Right atrium auricular region (tissue), 2 donors: ENCODE measurements at regions not wholly inside any gene's neighbourhood (a gene's known extent, or its start where the extent isn't known, plus 50 kb on each side); places are given as distances from the start of the nearest gene placed in this dataset.

Experiments
- DNase-seq: peaks from one replicate; pipeline ENCODE4 v3.0.0-alpha.2; 2019; ENCODE audit warnings: low spot score
- H3K27ac ChIP-seq, 2 donors: fragments of 200-600 bp; sonication (generic); 1 replicate in 1 of 2; 2 replicates in 1 of 2; pipeline ENCODE4 v1.5.1; 2016 to 2019
- H3K27me3 ChIP-seq, 2 donors: fragments of 200-600 bp; sonication (generic); one replicate each; pipeline versions ENCODE4 v1.5.1 to v1.6.0; 2017 to 2019
- H3K36me3 ChIP-seq: fragments of 200-600 bp; sonication (generic); one replicate; pipeline ENCODE4 v1.5.1; 2016
- H3K4me1 ChIP-seq, 2 donors: fragments of 200-600 bp; sonication (generic); one replicate each; pipeline versions ENCODE4 v1.5.1 to v1.6.0; 2017 to 2019
- H3K4me3 ChIP-seq, 2 donors: fragments of 200-600 bp; sonication (generic); 1 replicate in 1 of 2; 2 replicates in 1 of 2; pipeline ENCODE4 v1.5.1; 2017 to 2019; ENCODE audit warnings: mild to moderate bottlenecking in 1 of 2, moderate library complexity in 1 of 2
- H3K9me3 ChIP-seq, 2 donors: fragments of 200-600 bp; sonication (generic); one replicate each; pipeline ENCODE4 v1.5.1; 2019
- TF ChIP-seq, protein P1 (sequence below), 2 donors: fragments of 200-600 bp; sonication (generic); IDR thresholded peaks; one replicate each; pipeline ENCODE4 v1.5.1; 2019; ENCODE audit warnings: antibody characterized with exemption in 2 of 2

- Histone ChIP-seq H3K9me3 (no peaks in the 10 kb centered on the region), H3K27ac (no peak overlapping the region), H3K27me3 (no peaks in the 10 kb centered on the region), H3K4me3 (no peak overlapping the region), H3K4me1 (no peaks in the 10 kb centered on the region), H3K36me3 (no peaks in the 10 kb centered on the region)
- no peak for DNase-seq
- TF ChIP-seq, protein P1, sequence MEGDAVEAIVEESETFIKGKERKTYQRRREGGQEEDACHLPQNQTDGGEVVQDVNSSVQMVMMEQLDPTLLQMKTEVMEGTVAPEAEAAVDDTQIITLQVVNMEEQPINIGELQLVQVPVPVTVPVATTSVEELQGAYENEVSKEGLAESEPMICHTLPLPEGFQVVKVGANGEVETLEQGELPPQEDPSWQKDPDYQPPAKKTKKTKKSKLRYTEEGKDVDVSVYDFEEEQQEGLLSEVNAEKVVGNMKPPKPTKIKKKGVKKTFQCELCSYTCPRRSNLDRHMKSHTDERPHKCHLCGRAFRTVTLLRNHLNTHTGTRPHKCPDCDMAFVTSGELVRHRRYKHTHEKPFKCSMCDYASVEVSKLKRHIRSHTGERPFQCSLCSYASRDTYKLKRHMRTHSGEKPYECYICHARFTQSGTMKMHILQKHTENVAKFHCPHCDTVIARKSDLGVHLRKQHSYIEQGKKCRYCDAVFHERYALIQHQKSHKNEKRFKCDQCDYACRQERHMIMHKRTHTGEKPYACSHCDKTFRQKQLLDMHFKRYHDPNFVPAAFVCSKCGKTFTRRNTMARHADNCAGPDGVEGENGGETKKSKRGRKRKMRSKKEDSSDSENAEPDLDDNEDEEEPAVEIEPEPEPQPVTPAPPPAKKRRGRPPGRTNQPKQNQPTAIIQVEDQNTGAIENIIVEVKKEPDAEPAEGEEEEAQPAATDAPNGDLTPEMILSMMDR (IDR thresholded peaks at IDR 0.05): no peak
Observed at GRCh38 chr3:21042184-21042583, 708.8 kb downstream of the ZNF385D start.

- H3K4me1 ChIP-seq: no peaks in the 10 kb centered on the region
- peaks cover 0 to 2% of the 10 kb centered on the region in 2 donors for H3K9me3 ChIP-seq
- H3K27me3 ChIP-seq: no peaks in the 10 kb centered on the region
- H3K36me3 ChIP-seq: no peaks in the 10 kb centered on the region
- H3K27ac ChIP-seq: no peak overlapping the region
- no peak for DNase-seq
- TF ChIP-seq, protein P1 (IDR thresholded peaks at IDR 0.05): no peak
- no peak overlapping the region for H3K4me3 ChIP-seq
Observed at GRCh38 chr3:21041621-21042020, 709.4 kb downstream of the ZNF385D start.

DNA sequence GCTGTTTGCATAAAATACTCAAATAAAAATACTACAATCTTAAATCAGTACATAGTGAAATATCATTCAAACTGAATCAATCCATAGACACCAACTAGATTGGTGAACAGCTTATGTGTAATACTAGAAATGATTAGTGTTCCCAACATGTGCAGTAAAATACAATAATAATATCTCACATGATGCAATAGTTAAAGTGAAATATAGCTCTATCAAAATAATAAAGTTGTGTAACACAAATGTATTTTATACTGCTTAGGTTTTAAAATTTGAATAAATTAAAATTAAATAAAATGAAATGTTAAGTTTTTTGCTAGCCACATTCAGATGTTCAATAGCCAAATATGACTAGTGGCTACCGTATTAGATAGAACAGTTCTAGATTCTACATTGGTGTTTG is 714.1 kb downstream of the ZNF385D start:
- TF ChIP-seq, protein P1 (IDR thresholded peaks at IDR 0.05): no peak
- Histone ChIP-seq H3K27ac (no peak overlapping the region), H3K9me3 (peaks cover 0 to 4% of the 10 kb centered on the region in 2 donors), H3K36me3 (no peaks in the 10 kb centered on the region), H3K27me3 (no peaks in the 10 kb centered on the region), H3K4me3 (no peak overlapping the region), H3K4me1 (no peaks in the 10 kb centered on the region)
- no peak for DNase-seq

- Histone ChIP-seq H3K36me3 (no peaks in the 10 kb centered on the region), H3K9me3 (no peaks in the 10 kb centered on the region), H3K4me1 (no peaks in the 10 kb centered on the region), H3K4me3 (no peak overlapping the region), H3K27me3 (no peaks in the 10 kb centered on the region), H3K27ac (no peak overlapping the region)
- TF ChIP-seq, protein P1 (IDR thresholded peaks at IDR 0.05): no peak
- no peak for DNase-seq
Observed at GRCh38 chr3:21028412-21028811, 722.6 kb downstream of the ZNF385D start.

- TF ChIP-seq, protein P1 (IDR thresholded peaks at IDR 0.05): no peak
- Histone ChIP-seq H3K4me3 (no peak overlapping the region), H3K27me3 (no peaks in the 10 kb centered on the region), H3K9me3 (no peaks in the 10 kb centered on the region), H3K27ac (no peak overlapping the region), H3K36me3 (no peaks in the 10 kb centered on the region), H3K4me1 (no peaks in the 10 kb centered on the region)
- no peak for DNase-seq
Observed at GRCh38 chr3:21024563-21024962, 726.4 kb downstream of the ZNF385D start.

GRCh38 chr3:21020681-21021080 is 730.3 kb downstream of the ZNF385D start:
- Histone ChIP-seq H3K4me1 (no peaks in the 10 kb centered on the region), H3K9me3 (peaks cover 0 to 12% of the 10 kb centered on the region in 2 donors), H3K4me3 (no peak overlapping the region), H3K27ac (no peak overlapping the region), H3K36me3 (no peaks in the 10 kb centered on the region), H3K27me3 (no peaks in the 10 kb centered on the region)
- DNase-seq: no peak
- TF ChIP-seq, protein P1 (IDR thresholded peaks at IDR 0.05): no peak
